Neural cell (in vitro differentiated cells): ENCODE measurements at regions not wholly inside any gene's neighbourhood (a gene's known extent, or its start where the extent isn't known, plus 50 kb on each side); places are given as distances from the start of the nearest gene placed in this dataset.

Experiments
- H2AFZ ChIP-seq: fragments of 200-600, 300-800 bp; sonication (generic), shearing (Covaris generic); 2 replicates; pipeline ENCODE4 v1.6.0; 2014; ENCODE audit warnings: low read depth, mild to moderate bottlenecking, antibody characterized with exemption, low read length, moderate library complexity
- H3F3A ChIP-seq: fragments of 200-600 bp; shearing (Covaris generic); 2 replicates; pipeline ENCODE4 v1.6.1; 2016; ENCODE audit warnings: mild to moderate bottlenecking, moderate library complexity, mixed read lengths, antibody characterized with exemption, low read length; ENCODE audit not compliant: insufficient read depth, poor library complexity, severe bottlenecking
- H3K27ac ChIP-seq: fragments of 200-600, 300-800 bp; sonication (generic), shearing (Covaris generic); 2 replicates; pipeline ENCODE4 v1.5.1; 2014; ENCODE audit warnings: mild to moderate bottlenecking, low read length, moderate library complexity
- H3K27me3 ChIP-seq: fragments of 300-800, 200-600 bp; sonication (generic), shearing (Covaris generic); 2 replicates; pipeline ENCODE4 v1.6.0; 2014; ENCODE audit warnings: mild to moderate bottlenecking, low read depth, low read length, moderate library complexity; ENCODE audit not compliant: insufficient read depth
- H3K36me3 ChIP-seq: fragments of 300-800, 200-600 bp; sonication (generic), shearing (Covaris generic); 2 replicates; pipeline ENCODE4 v1.5.1; 2014; ENCODE audit warnings: mild to moderate bottlenecking, antibody characterized with exemption, low read length, moderate library complexity; ENCODE audit not compliant: insufficient read depth
- H3K4me2 ChIP-seq: fragments of 300-800, 200-600 bp; sonication (generic), shearing (Covaris generic); 2 replicates; pipeline ENCODE4 v1.6.0; 2014; ENCODE audit warnings: mild to moderate bottlenecking, low read length
- H3K4me3 ChIP-seq: fragments of 300-800, 200-600 bp; sonication (generic), shearing (Covaris generic); 2 replicates; pipeline ENCODE4 v1.5.1; 2014; ENCODE audit warnings: mild to moderate bottlenecking, low read length, moderate library complexity
- H3K79me2 ChIP-seq: fragments of 200-600 bp; shearing (Covaris generic); replicated peaks from 2 replicates; pipeline ENCODE4 v1.6.0; 2014; ENCODE audit warnings: mild to moderate bottlenecking, low read length, moderate library complexity; ENCODE audit not compliant: insufficient read depth
- H3K9ac ChIP-seq: fragments of 300-800, 200-600 bp; sonication (generic), shearing (Covaris generic); 2 replicates; pipeline ENCODE4 v1.6.1; 2016; ENCODE audit warnings: mild to moderate bottlenecking, low read length, mixed read lengths
- H3K9me2 ChIP-seq: fragments of 200-600 bp; shearing (Covaris generic); 2 replicates; pipeline ENCODE4 v1.6.1; 2016; ENCODE audit warnings: mild to moderate bottlenecking, low read length, mixed read lengths; ENCODE audit not compliant: insufficient read depth
- H3K9me3 ChIP-seq: fragments of 200-600, 300-800 bp; sonication (generic), shearing (Covaris generic); 2 replicates; pipeline ENCODE4 v1.6.1; 2016; ENCODE audit warnings: mild to moderate bottlenecking, mixed run types, low read length, moderate library complexity, mixed read lengths
- H4K20me1 ChIP-seq: fragments of 200-600 bp; shearing (Covaris generic); 2 replicates; pipeline ENCODE4 v1.6.1; 2016; ENCODE audit warnings: mild to moderate bottlenecking, mixed run types; ENCODE audit not compliant: insufficient read depth
- EP300 ChIP-seq: fragments of 450-650 bp; conservative IDR thresholded peaks from 2 replicates; pipeline ENCODE4 v1.6.1; 2014; ENCODE audit warnings: antibody characterized with exemption, mild to moderate bottlenecking, moderate library complexity; ENCODE audit not compliant: poor library complexity, severe bottlenecking
- EZH2 ChIP-seq: fragments of 200-600, 300-800 bp; shearing (Covaris generic), sonication (generic); IDR thresholded peaks from 2 replicates; pipeline ENCODE4 v1.6.1; 2014; ENCODE audit warnings: antibody characterized with exemption, low read length, borderline replicate concordance, mild to moderate bottlenecking; ENCODE audit not compliant: insufficient read depth, poor library complexity, severe bottlenecking
- MXI1 ChIP-seq: fragments of 450-650 bp; conservative IDR thresholded peaks from 2 replicates; pipeline ENCODE4 v1.6.1; 2014; ENCODE audit warnings: antibody characterized with exemption, mild to moderate bottlenecking; ENCODE audit not compliant: poor library complexity, severe bottlenecking
- POLR2AphosphoS5 ChIP-seq: IDR thresholded peaks from 2 replicates; pipeline ENCODE4 v1.6.1; 2012
- RAD21 ChIP-seq: fragments of 450-650 bp; conservative IDR thresholded peaks from 2 replicates; pipeline ENCODE4 v1.6.1; 2014; ENCODE audit warnings: antibody characterized with exemption, mild to moderate bottlenecking, moderate library complexity
- SMC3 ChIP-seq: fragments of 450-650 bp; conservative IDR thresholded peaks from 2 replicates; pipeline ENCODE4 v1.6.1; 2014; ENCODE audit warnings: antibody characterized with exemption, mild to moderate bottlenecking, moderate library complexity; ENCODE audit not compliant: poor library complexity
- TAF1 ChIP-seq: IDR thresholded peaks from 2 replicates; pipeline ENCODE4 v1.6.1; 2012; ENCODE audit warnings: low read depth
- TF ChIP-seq, protein P1 (sequence below): IDR thresholded peaks from 2 replicates; pipeline ENCODE4 v1.6.1; 2012; ENCODE audit warnings: borderline replicate concordance
- TF ChIP-seq, protein P2 (sequence below): fragments of 450-650 bp; IDR thresholded peaks from 2 replicates; pipeline ENCODE4 v1.5.1; 2014; ENCODE audit warnings: antibody characterized with exemption, mild to moderate bottlenecking, moderate library complexity; ENCODE audit not compliant: poor library complexity, severe bottlenecking

GRCh38 chr3:55173504-55173903 is 245.6 kb upstream of the LRTM1 start (continued):
- TF ChIP-seq EZH2 (no peak), MXI1 (no peak)

GRCh38 chr3:55172913-55173312 is 245.1 kb upstream of the LRTM1 start:
- TF ChIP-seq POLR2AphosphoS5, result no peak
- TF ChIP-seq, protein P1, sequence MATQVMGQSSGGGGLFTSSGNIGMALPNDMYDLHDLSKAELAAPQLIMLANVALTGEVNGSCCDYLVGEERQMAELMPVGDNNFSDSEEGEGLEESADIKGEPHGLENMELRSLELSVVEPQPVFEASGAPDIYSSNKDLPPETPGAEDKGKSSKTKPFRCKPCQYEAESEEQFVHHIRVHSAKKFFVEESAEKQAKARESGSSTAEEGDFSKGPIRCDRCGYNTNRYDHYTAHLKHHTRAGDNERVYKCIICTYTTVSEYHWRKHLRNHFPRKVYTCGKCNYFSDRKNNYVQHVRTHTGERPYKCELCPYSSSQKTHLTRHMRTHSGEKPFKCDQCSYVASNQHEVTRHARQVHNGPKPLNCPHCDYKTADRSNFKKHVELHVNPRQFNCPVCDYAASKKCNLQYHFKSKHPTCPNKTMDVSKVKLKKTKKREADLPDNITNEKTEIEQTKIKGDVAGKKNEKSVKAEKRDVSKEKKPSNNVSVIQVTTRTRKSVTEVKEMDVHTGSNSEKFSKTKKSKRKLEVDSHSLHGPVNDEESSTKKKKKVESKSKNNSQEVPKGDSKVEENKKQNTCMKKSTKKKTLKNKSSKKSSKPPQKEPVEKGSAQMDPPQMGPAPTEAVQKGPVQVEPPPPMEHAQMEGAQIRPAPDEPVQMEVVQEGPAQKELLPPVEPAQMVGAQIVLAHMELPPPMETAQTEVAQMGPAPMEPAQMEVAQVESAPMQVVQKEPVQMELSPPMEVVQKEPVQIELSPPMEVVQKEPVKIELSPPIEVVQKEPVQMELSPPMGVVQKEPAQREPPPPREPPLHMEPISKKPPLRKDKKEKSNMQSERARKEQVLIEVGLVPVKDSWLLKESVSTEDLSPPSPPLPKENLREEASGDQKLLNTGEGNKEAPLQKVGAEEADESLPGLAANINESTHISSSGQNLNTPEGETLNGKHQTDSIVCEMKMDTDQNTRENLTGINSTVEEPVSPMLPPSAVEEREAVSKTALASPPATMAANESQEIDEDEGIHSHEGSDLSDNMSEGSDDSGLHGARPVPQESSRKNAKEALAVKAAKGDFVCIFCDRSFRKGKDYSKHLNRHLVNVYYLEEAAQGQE, result no peak
- TF ChIP-seq TAF1, result no peak
- TF ChIP-seq EP300, result no peak
- TF ChIP-seq MXI1, result no peak
- no peak for TF ChIP-seq EZH2
- TF ChIP-seq SMC3, result no peak
- TF ChIP-seq, protein P2, sequence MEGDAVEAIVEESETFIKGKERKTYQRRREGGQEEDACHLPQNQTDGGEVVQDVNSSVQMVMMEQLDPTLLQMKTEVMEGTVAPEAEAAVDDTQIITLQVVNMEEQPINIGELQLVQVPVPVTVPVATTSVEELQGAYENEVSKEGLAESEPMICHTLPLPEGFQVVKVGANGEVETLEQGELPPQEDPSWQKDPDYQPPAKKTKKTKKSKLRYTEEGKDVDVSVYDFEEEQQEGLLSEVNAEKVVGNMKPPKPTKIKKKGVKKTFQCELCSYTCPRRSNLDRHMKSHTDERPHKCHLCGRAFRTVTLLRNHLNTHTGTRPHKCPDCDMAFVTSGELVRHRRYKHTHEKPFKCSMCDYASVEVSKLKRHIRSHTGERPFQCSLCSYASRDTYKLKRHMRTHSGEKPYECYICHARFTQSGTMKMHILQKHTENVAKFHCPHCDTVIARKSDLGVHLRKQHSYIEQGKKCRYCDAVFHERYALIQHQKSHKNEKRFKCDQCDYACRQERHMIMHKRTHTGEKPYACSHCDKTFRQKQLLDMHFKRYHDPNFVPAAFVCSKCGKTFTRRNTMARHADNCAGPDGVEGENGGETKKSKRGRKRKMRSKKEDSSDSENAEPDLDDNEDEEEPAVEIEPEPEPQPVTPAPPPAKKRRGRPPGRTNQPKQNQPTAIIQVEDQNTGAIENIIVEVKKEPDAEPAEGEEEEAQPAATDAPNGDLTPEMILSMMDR, result no peak
- TF ChIP-seq RAD21, result no peak
- H2AFZ ChIP-seq, result no peak overlapping the region
- no peaks in the 10 kb centered on the region for H3K27me3 ChIP-seq
- H3K36me3 ChIP-seq, result no peaks in the 10 kb centered on the region
- no peak overlapping the region for H3K27ac ChIP-seq
- H4K20me1 ChIP-seq, result no peaks in the 10 kb centered on the region
- no peak overlapping the region for H3K4me3 ChIP-seq
- no peaks in the 10 kb centered on the region for H3F3A ChIP-seq
- no peaks in the 10 kb centered on the region for H3K9me2 ChIP-seq
- no peaks in the 10 kb centered on the region for H3K79me2 ChIP-seq
- no peak overlapping the region for H3K4me2 ChIP-seq
- H3K9ac ChIP-seq, result no peak overlapping the region
- no peaks in the 10 kb centered on the region for H3K9me3 ChIP-seq

GRCh38 chr3:55170444-55170843 is 242.6 kb upstream of the LRTM1 start:
- no peak overlapping the region for H2AFZ ChIP-seq
- H4K20me1 ChIP-seq, result no peaks in the 10 kb centered on the region
- H3K36me3 ChIP-seq, result no peaks in the 10 kb centered on the region
- TF ChIP-seq EZH2 (no peak), RAD21 (no peak)
- H3K79me2 ChIP-seq, result no peaks in the 10 kb centered on the region
- H3K4me3 ChIP-seq, result no peak overlapping the region
- no peak overlapping the region for H3K9ac ChIP-seq
- no peaks in the 10 kb centered on the region for H3K9me2 ChIP-seq
- H3K27me3 ChIP-seq, result no peaks in the 10 kb centered on the region
- no peaks in the 10 kb centered on the region for H3F3A ChIP-seq
- no peaks in the 10 kb centered on the region for H3K9me3 ChIP-seq
- H3K4me2 ChIP-seq, result no peak overlapping the region
- no peak overlapping the region for H3K27ac ChIP-seq
